HG03108 (cell line): ENCODE measurements at regions not wholly inside any gene's neighbourhood (a gene's known extent, or its start where the extent isn't known, plus 50 kb on each side); places are given as distances from the start of the nearest gene placed in this dataset.

Experiments
- ATAC-seq: cut with Tn5 transposase; IDR thresholded peaks from one replicate; pipeline ENCODE4 v1.9.1; 2021; ENCODE audit warnings: moderate library complexity; ENCODE audit not compliant: unreplicated experiment

DNA sequence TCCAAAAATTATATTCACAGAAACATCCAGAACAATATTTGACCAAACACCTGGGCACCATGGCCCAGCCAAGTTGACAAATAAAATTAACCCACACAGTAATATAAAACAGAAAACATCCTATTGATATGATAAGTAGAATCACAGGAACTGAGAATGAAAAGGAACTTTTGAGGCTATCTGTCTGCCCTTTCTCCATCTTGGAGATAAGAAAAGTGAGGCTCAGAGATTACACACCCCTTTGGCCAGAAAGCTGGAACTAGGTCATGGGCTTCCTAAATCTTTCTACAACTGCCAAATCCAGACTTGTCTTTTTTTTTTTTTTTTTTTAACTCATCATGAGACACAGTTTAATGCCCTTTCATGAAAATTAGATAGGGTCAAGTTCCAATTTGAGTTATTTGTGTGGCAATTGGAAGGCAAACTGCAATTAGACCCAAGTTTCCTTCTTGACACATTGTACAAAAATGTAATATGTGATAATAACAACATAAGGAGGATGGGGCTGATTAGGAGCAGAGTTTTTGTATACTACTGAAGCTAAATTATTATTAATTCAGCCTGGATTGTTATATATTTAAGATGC lies 137.2 kb downstream of the RPL22L1 start:
- no peak for ATAC-seq

- ATAC-seq = no peak
These were observed 138.7 kb downstream of the RPL22L1 start for GRCh38 chr3:170731281-170731680.

DNA sequence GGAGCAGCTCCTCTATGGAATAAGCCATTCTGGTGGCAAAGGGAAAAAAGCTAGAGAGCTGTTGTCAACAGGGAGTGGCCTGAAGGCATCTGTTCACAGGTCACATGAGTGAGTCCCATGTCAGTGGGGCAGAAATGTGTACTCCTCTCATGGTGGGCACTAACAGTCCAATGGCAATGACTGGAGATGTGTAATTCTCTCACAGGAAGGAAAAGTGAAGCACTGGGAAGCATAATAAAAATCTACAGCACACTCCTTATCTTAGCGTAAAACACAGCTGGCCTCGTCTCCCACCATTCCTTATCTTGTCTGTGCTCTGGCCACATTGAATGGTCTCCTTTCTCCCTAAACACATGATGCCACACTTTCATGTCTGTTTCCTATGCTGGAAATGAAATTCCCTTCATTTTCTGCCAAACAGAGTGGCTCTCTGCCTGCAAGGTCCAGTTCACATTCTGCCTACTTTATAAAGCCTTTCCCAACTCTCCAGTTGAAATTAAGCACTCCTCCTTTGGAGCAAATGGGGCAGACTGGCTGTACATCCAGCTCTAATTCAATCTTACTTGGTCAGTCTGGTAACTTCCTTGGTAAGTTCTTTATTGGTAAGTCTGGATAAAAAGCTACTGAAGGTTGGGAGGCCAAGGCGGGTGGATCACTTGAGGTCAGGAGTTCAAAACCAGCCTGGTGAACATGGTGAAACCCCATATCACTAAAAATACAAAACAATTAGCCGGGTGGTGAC lies 139.8 kb downstream of the RPL22L1 start:
- no peak for ATAC-seq

GRCh38 chr3:170728181-170728580 lies 141.8 kb downstream of the RPL22L1 start:
- no peak for ATAC-seq

- no peak for ATAC-seq
These were observed 141.9 kb upstream of the SLC7A14 start for GRCh38 chr3:170727754-170728153.

- ATAC-seq = no peak
These were observed 141.2 kb upstream of the SLC7A14 start for GRCh38 chr3:170726976-170727661.

- no peak for ATAC-seq
These were observed 139.4 kb upstream of the SLC7A14 start for GRCh38 chr3:170725285-170725731.

DNA sequence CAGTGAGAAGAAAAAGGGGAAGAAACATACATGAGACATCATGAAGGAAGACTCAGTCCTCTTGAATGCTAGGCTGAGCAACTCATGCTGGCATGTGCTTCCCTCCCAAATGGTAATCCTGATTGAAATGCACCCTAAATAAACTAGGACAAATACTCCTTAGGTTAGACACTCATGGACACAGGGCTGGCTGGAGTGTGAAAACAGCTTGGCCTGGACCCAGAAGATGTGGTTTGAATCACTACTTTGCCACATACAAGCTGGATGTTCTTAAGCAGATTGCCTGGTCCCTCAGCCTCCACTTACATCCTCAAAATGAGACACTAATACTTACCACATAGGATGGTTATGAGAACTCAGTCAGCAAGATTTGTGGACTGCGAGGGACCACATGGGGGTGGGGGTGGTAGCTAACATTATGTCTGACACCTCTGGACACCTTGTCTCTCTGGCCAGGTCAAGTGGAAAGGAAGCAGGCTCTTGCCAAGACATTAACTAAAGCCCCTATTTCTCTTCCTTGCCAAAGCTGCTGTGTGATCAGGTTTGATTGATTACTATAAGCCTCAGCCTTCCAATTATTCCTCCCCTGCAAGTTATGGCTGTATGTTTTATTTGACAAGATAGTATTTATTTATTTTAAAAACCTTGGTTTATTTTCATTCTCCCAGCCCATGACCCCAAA lies 138.9 kb upstream of the SLC7A14 start:
- ATAC-seq = no peak

DNA sequence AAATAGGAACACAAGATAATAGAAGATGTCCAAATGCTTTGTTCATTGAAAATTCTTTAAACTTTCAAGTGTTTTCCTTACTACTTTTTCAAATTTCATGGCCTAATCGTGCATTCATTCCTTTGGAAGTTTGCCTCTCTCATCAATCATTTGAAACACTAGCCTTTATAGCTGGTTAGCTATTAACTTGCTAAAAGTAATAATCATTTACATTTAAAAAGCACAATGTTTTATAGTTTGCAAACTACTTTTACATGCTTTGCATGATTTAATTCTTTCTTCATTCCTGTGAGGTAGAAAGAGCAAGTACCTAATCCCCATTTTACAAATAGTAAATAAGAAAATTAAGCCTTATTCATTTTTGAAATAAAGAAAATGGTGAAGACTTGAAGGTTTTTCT lies 137.4 kb upstream of the SLC7A14 start:
- no peak for ATAC-seq

DNA sequence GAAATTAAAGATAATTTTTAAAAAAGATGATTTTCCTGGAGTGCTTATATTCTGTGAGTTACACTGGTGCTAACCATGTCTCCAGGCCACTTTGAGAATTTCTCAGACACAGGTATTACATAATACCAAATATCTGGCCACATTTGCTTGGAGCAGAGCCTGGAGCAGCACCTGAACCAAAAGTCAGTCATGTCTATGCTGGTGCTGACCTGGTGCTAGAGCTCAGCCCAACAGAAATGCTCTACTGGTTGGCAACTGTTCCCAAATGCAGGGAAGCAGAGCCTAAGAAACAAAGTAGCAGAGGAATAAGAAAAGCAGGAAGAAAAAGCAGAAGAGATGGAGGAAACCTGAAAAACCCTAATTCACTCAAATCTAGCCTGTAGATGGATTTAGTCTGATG lies 135.7 kb upstream of the SLC7A14 start:
- no peak for ATAC-seq

DNA sequence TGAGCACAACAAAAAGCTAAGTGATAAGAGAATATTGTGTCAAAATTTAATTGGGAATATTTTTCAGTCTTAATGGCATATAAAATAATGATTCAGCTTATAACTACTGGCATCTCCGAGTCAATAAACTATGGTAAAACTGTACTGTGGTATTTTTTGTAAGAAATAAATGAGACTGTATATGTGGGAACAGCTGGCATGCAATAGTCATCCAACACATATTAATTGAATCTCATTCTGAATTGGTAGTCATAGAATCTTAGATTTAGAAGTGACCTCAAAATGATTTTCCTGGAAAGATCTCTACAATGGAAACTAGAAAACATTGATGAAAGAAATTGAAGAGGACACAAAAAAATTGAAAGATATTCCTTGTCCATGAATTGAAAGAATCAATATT lies 133.4 kb upstream of the SLC7A14 start:
- ATAC-seq = no peak

GRCh38 chr3:170718848-170719247 lies 133.0 kb upstream of the SLC7A14 start:
- ATAC-seq = no peak

DNA sequence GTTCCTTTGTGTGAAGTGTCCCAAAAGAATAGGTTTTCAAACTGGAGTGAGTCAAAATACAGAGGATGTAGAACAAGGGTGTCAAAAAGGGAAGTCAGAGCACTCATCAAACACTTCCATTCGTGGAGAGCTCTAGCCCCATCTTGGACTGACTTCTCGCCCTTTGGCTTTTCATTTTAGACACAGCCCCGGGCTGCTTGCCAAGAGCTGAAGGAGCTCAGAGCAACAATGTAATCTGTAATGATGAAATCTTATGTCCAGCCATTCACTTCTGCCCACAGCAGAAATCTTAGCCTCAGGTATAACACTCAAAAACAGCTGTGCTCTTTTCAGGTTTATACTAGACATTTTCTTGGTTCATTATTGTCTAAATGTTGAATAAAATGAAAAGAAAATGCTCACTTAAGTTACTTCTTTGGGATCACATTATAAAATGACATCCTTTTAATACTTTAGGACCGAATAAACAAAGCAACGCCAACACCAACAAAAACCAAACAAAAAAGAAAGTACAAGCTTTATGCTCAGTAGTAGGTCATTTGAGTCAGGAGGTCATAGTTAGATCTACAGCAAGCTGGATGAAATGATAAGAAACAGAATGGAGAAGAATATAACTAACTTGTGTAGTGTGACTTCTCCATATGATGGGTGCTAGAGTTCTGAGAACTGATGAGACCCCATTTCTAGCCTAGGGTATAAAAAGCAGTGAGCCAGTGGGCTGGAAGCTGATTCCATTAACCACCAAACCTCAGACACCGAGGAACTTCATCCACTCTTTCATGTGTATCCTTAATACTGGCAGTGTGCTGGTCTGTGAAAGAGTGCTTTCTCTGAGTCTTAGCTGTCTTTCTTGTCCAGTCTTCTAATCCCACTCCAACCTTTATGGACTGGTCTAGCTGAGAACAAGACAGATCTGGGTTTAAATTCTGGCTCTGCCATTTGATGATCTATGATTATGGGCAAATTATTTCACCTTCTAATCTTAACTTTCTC lies 131.8 kb upstream of the SLC7A14 start:
- ATAC-seq = no peak

DNA sequence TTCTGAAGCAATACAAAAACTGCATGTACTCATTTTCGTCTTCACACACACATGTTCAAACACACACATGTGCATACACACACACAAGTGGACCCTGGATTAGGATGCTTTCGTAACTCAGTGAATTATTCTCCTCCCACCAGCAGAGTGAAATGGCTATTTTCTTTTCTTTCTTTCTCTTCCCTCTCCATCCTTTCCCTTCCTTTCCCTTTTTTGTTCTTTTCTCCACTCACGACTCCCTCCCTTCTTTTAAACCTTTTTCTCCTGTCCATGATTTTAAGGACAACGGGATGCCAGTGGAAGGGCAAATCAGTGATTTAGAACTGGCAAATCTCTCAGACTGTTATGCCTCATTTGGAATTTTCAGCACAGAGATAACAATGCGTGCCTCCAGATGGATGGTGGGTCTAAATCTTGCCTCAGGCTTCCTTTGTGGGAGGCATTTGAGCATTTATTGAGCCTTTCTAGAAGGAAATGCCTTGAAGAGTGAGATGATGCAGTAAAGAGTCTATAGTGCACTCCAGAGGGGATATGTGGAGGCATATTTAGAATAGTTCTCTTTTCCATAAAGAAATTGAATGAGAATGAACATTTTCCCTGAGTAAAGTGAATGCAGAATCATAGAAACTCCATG lies 130.4 kb upstream of the SLC7A14 start:
- no peak for ATAC-seq

DNA sequence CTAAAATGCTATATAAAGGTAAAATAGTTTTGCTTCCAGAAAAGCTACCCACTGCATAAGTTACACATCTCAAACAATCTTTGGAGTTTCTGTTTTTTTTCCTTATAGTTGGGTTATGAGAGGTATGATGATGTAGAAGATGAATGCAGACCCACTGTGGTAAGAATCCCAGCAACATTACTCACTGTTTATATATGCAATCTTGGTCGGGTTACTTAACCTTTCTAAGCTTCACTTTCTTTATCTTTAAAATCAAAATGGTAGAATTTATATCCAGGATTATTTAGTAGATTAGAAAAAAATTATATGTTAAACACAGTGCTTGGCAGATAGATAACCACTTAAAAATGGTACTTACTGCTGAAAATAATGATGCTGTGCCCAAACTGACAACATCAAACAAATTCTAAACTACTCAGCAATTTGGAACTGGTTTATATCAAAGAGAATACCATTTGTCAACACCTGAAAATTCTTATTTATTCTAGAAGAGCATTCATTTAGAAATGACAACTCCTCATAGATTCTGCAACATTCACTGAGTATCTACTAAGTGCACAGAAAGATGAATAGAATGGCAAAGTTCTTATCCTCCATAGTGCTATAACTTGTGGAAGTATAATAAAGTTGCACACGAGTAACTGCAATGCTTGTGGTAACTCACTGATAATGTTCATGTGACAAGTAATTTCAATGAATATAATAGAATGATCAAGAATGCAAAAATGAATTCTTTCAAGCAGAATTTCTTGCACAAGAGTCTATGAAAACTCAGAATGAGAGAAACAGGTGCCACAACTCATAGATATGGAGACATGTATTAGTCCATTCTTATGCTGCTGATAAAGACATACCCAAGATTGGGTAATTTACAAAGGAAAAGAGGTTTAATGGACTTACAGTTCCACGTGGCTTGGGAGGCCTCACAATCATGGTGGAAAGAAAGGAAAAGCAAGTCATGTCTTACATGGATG lies 129.0 kb upstream of the SLC7A14 start:
- no peak for ATAC-seq

DNA sequence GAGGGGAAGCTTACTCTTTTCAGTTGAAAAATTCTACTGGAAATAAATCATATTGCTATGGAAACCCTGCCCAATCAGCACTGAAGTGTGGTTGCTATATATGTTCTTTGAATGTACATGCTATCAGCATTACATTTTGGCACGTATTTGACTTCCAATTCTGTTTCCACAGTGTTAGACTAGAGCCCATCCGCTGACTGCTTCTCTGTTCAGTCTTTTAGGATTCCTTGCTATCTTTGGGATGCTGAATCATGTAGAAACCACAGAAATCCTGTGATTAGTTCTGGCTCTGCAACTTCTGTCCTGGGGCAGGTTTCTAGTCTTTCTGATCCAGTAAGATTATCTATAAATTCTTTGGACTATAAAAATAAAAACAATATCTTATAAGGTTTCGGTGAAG lies 128.2 kb upstream of the SLC7A14 start:
- no peak for ATAC-seq

DNA sequence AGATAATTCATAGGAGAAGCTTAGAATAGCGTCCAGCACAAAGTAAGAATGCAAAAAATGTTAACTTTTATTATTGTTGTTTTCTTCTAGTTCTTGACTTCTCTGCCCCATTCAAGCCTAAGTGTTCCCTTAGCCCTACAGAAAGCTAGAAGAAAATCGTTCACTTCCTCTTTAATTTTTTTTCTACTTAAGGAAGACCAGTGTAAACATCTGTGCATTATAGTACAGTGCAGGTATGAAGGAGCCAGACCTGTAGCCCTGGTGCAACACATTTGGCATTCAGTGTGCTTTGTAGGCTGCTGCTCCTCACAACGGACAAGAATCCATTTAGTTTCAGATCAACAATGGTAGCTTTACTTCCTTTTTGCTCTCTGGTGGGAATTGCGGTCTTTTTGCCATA lies 127.8 kb upstream of the SLC7A14 start:
- ATAC-seq = no peak

- ATAC-seq = no peak
These were observed 126.9 kb upstream of the SLC7A14 start for GRCh38 chr3:170712798-170713197.

DNA sequence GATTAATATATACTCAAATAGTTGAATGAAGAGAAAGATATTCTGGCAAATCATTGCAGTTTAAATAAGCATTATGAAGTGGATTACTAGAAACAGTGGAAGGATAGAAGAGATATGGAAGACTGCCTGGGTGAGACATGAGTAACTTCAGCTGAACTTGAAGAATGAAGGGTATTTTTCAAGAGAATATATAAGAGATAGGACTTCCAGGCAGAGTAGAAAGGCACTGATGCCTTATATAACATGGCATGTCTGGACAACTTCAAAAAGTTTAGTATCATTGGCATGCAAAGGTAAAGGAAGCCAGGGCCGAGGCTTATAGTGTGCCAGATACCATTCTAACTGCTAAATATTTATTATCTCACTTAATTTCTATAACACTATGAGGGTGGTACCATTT lies 126.5 kb upstream of the SLC7A14 start:
- ATAC-seq = no peak
